Fibroblast of villous mesenchyme (primary cell): ENCODE measurements at regions not wholly inside any gene's neighbourhood (a gene's known extent, or its start where the extent isn't known, plus 50 kb on each side); places are given as distances from the start of the nearest gene placed in this dataset.

Source experiments
- DNase-seq: peaks from one replicate; pipeline ENCODE4 v3.0.0-alpha.2; 2010; ENCODE audit warnings: low read depth
- H3K4me3 ChIP-seq: 2 replicates; pipeline ENCODE4 v1.5.1; 2011; ENCODE audit warnings: low read depth, mild to moderate bottlenecking, low read length
- TF ChIP-seq, protein P1 (sequence below): IDR thresholded peaks from 2 replicates; pipeline ENCODE4 v1.5.1; 2012; ENCODE audit warnings: low read depth, mild to moderate bottlenecking, low read length; ENCODE audit not compliant: insufficient read depth

DNA sequence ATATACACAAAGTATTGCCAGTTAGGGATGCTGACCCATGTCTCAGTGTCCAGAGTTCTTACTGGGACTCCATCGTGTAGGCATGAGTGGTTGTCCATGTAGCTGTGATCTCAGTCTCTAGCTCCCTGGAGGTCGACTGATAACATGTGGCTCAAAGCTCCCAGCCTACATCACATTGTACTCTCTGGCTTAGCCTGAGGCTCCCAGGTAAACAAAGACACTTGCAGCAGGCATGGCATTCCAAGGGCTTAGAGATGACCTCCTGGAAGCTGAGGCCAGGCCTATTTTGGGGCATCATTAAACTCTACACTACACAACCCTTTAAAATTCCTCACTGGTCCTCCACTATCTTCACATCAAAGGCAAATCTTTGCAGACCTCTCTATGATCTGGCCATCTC lies 100.8 kb upstream of the DOCK1 start:
- H3K4me3 ChIP-seq: no peak overlapping the region
- TF ChIP-seq, protein P1, sequence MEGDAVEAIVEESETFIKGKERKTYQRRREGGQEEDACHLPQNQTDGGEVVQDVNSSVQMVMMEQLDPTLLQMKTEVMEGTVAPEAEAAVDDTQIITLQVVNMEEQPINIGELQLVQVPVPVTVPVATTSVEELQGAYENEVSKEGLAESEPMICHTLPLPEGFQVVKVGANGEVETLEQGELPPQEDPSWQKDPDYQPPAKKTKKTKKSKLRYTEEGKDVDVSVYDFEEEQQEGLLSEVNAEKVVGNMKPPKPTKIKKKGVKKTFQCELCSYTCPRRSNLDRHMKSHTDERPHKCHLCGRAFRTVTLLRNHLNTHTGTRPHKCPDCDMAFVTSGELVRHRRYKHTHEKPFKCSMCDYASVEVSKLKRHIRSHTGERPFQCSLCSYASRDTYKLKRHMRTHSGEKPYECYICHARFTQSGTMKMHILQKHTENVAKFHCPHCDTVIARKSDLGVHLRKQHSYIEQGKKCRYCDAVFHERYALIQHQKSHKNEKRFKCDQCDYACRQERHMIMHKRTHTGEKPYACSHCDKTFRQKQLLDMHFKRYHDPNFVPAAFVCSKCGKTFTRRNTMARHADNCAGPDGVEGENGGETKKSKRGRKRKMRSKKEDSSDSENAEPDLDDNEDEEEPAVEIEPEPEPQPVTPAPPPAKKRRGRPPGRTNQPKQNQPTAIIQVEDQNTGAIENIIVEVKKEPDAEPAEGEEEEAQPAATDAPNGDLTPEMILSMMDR: no peak
- DNase-seq: no peak

DNA sequence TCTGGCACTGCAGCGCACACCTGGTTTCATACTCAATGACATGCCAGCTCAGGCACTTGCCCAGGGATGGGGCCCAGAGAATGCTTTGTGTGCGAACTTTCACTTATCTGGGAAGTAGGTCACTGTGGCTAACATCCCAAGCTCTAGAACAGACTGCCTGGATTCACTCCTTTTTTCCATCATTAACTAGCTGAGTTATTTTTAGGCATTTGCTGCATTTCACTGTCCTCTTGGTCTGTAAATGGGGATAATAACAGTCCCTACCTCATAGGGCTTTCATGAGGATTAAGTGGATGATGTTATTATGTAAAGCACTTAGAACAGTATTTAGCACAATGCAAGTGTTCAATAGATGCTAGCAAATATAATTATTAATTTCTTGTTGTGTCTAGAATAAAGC lies 98.7 kb upstream of the DOCK1 start:
- TF ChIP-seq, protein P1: no peak
- DNase-seq: no peak
- no peak overlapping the region for H3K4me3 ChIP-seq

DNA sequence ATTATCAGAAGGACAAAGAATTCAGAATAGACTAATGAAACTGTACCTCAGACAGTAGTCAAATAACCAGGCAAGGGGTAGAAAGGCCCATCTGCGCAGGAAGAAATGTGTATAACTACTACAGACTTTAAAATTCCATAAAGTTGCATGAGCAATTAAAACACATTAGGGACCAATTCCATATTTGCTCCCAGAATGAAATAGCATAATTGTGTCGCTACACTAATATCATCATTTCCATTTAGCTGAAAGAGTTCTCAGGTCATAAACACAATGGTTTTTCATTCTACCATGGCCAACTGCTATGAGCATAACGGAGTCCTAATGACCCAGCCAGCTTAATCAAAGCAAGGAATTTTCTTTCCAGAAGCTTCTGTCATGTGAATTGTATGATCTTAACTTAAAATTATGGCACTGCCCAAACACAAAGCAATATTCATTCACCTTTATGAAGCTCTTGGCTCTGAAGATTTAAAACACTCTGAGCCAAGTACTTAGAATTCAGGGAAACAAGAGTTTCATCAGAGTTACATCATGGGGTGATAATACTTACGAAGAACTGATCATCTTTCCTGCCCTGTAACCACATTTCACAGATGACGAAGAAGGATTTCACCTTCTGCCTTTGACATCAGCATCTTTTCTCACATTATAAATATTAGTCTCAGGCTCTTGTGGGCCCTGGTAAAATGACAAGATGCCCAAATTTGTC lies 98.1 kb upstream of the DOCK1 start:
- TF ChIP-seq, protein P1: no peak
- no peak for DNase-seq
- H3K4me3 ChIP-seq: no peak overlapping the region

DNA sequence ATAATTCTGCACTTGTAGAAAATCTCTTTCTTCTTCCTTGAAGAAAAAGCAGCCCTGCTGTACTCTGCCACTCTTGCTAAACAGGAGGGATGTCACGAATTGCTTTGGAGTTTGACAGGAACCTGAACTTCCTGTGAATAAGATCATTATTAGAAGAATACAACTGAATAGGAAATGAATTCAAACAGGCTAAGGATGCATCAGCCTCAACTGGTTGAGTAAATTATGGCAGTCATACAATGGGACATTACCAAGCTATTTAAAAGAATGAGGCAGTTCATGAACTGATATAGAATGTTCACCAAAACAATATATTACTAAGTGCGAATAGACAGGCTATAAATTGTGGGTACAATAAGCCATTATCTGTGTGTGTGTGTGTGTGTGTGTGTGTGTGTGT lies 97.1 kb upstream of the DOCK1 start:
- DNase-seq: no peak
- H3K4me3 ChIP-seq: no peak overlapping the region
- TF ChIP-seq, protein P1: no peak

DNA sequence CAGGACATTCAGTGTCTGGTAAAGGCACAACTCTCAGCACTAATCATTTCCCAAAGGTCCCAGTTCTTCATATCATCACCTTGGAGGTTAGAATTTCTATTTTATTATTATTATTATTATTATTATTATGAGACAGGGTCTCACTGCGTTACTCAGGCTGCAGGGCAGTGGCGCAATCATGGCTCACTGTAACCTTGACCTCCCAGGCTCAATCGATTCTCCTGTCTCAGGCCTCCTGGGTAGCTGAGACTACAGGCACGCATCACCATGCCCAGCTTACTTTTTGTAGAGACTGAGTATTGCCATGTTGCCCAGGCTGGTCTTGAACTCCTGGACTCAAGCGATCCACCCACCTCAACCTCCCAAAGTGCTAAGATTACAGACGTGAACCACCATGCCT lies 91.8 kb upstream of the DOCK1 start:
- TF ChIP-seq, protein P1: no peak
- H3K4me3 ChIP-seq: no peak overlapping the region
- DNase-seq: no peak

DNA sequence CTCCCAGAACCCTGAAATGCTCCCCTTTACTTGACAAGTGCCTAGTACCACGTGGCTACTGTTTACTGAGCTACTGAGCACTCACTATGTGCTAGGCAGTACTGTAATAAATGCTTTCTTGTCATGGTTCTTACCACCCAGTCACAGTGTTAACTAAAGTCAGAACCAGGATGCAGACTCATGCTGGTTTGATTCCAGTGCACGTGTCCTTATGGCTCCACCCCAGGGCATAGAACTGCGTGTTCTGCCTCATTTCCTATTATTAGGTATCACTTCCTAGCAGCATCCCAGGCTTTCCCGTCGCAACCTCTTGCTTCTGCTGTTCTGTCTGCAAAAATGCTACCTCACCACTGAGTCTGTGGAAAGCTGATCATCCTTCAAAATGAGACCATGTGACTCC lies 71.7 kb upstream of the DOCK1 start:
- no peak for DNase-seq
- H3K4me3 ChIP-seq: no peak overlapping the region
- TF ChIP-seq, protein P1: no peak

DNA sequence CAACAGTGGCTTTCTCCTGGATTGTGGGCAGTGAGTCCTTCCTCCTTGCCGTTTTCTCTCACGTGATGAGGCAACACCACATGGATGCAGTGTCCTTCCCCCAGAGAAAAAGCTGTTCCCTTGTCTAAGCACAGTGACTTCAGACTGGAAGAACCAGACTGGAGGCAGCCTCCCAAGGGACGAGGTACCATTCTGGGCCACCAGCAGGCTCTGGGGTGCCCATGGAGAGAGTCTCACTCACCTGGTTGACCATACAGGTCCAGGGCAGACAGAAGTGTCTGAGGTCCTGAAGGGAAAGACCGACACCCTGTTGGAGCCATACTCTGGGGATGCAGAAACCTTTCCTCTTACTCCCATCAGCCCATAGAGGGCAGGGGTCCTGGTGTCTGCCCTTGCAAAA lies 69.2 kb upstream of the DOCK1 start:
- TF ChIP-seq, protein P1: no peak
- no peak for DNase-seq
- H3K4me3 ChIP-seq: no peak overlapping the region
